ENCODE measurements at regions not wholly inside any gene's neighbourhood (a gene's known extent, or its start where the extent isn't known, plus 50 kb on each side); places are given as distances from the start of the nearest gene placed in this dataset.
"Not testable (repeated sequence)": the region's sequence is repeated elsewhere in the genome, so short reads cannot be mapped to it uniquely, and the experiment has no call there.

GRCh38 chr5:1652873-1653697, 129.3 kb upstream of the LPCAT1 start:
- Mint-ChIP-seq H3K27ac (peak overlapping the region; percentile 47), H3K4me1 (peaks cover 20 to 41% of the 10 kb centered on the region in 2 donors), H3K36me3 (no peaks in the 10 kb centered on the region), H3K27me3 (peaks cover 43 to 58% of the 10 kb centered on the region in 2 donors), H3K4me3 (peak overlapping the region; percentile 73), H3K9me3 (no peaks in the 10 kb centered on the region)
- ATAC-seq (replicated peaks) (peak; percentile 58 to 71), DNase-seq (peak; percentile 46)

- Mint-ChIP-seq H3K9me3 (no peaks in the 10 kb centered on the region), H3K36me3 (no peaks in the 10 kb centered on the region), H3K4me1 (peaks cover 20 to 41% of the 10 kb centered on the region in 2 donors), H3K27me3 (peaks cover 41 to 52% of the 10 kb centered on the region in 2 donors), H3K27ac (no peak overlapping the region), H3K4me3 (peak overlapping the region; percentile 62 to 73)
- DNase-seq (no peak), ATAC-seq (replicated peaks) (no peak)
These were observed 128.5 kb upstream of the LPCAT1 start for GRCh38 chr5:1651971-1652872.

- DNase-seq (no peak), ATAC-seq (replicated peaks) (no peak)
- Mint-ChIP-seq H3K9me3 (no peaks in the 10 kb centered on the region), H3K36me3 (no peaks in the 10 kb centered on the region), H3K27ac (no peak overlapping the region), H3K4me3 (no peak overlapping the region), H3K27me3 (peaks cover 43 to 49% of the 10 kb centered on the region in 2 donors), H3K4me1 (peaks cover 20 to 41% of the 10 kb centered on the region in 2 donors)
These were observed 127.5 kb upstream of the LPCAT1 start for GRCh38 chr5:1651250-1651649.

GRCh38 chr5:1649554-1649953, 125.8 kb upstream of the LPCAT1 start:
- H3K27me3 Mint-ChIP-seq, result peaks cover 50 to 58% of the 10 kb centered on the region in 2 donors

GRCh38 chr5:1648806-1649205, 125.0 kb upstream of the LPCAT1 start:
- Mint-ChIP-seq H3K27me3 (peaks cover 48 to 59% of the 10 kb centered on the region in 2 donors), H3K27ac (no peak overlapping the region), H3K4me1 (peaks cover 17 to 34% of the 10 kb centered on the region in 2 donors), H3K36me3 (no peaks in the 10 kb centered on the region), H3K4me3 (no peak overlapping the region), H3K9me3 (no peaks in the 10 kb centered on the region)
- DNase-seq (no peak), ATAC-seq (replicated peaks) (no peak)

More at GRCh38 chr5:1649554-1649953, 125.8 kb upstream of the LPCAT1 start:
- peaks cover 19 to 41% of the 10 kb centered on the region in 2 donors for H3K4me1 Mint-ChIP-seq
- no peaks in the 10 kb centered on the region for H3K36me3 Mint-ChIP-seq
- H3K27ac Mint-ChIP-seq, result no peak overlapping the region
- no peak overlapping the region for H3K4me3 Mint-ChIP-seq
- no peaks in the 10 kb centered on the region for H3K9me3 Mint-ChIP-seq
- ATAC-seq (replicated peaks), result no peak
- no peak for DNase-seq

GRCh38 chr5:1647580-1647979, 123.8 kb upstream of the LPCAT1 start:
- ATAC-seq (replicated peaks) (no peak), DNase-seq (no peak)
- Mint-ChIP-seq H3K27me3 (peaks cover 39 to 57% of the 10 kb centered on the region in 2 donors), H3K4me1 (peaks cover 6 to 24% of the 10 kb centered on the region in 2 donors), H3K27ac (no peak overlapping the region), H3K36me3 (no peaks in the 10 kb centered on the region), H3K4me3 (no peak overlapping the region), H3K9me3 (no peaks in the 10 kb centered on the region)

- H3K27me3 Mint-ChIP-seq, result peaks cover 24 to 44% of the 10 kb centered on the region in 2 donors
- no peak overlapping the region for H3K27ac Mint-ChIP-seq
- DNase-seq (peak; percentile 63), ATAC-seq (replicated peaks) (peak; percentile 88)
- no peaks in the 10 kb centered on the region for H3K9me3 Mint-ChIP-seq
- no peaks in the 10 kb centered on the region for H3K36me3 Mint-ChIP-seq
- peaks cover 6 to 26% of the 10 kb centered on the region in 2 donors for H3K4me1 Mint-ChIP-seq
- H3K4me3 Mint-ChIP-seq, result peak overlapping the region; percentile 29 to 44
These were observed 121.2 kb upstream of the LPCAT1 start for GRCh38 chr5:1644810-1645571.

- not testable (repeated sequence) for H3K36me3 Mint-ChIP-seq; H3K27ac Mint-ChIP-seq; H3K4me3 Mint-ChIP-seq; DNase-seq; ATAC-seq (replicated peaks); H3K9me3 Mint-ChIP-seq
- H3K4me1 Mint-ChIP-seq, result peaks cover 6 to 21% of the 10 kb centered on the region in 2 donors
- H3K27me3 Mint-ChIP-seq, result peaks cover 20 to 38% of the 10 kb centered on the region in 2 donors
These were observed 120.6 kb upstream of the LPCAT1 start for GRCh38 chr5:1644393-1644809.

- Mint-ChIP-seq H3K27me3 (peaks cover 17 to 32% of the 10 kb centered on the region in 2 donors), H3K4me3 (no peak overlapping the region), H3K9me3 (no peaks in the 10 kb centered on the region), H3K36me3 (no peaks in the 10 kb centered on the region), H3K4me1 (peaks cover 3 to 17% of the 10 kb centered on the region in 2 donors), H3K27ac (no peak overlapping the region)
- DNase-seq (no peak), ATAC-seq (replicated peaks) (no peak)
These were observed 120.1 kb upstream of the LPCAT1 start for GRCh38 chr5:1643651-1644392.

GRCh38 chr5:1642621-1643061, 118.9 kb upstream of the LPCAT1 start:
- no peak overlapping the region for H3K4me3 Mint-ChIP-seq
- DNase-seq, result no peak
- H3K9me3 Mint-ChIP-seq, result no peaks in the 10 kb centered on the region
- H3K36me3 Mint-ChIP-seq, result no peaks in the 10 kb centered on the region
- H3K4me1 Mint-ChIP-seq, result peaks cover 3 to 17% of the 10 kb centered on the region in 2 donors
- H3K27ac Mint-ChIP-seq, result no peak overlapping the region
- peaks cover 17 to 31% of the 10 kb centered on the region in 2 donors for H3K27me3 Mint-ChIP-seq
- no peak for ATAC-seq (replicated peaks)

- DNase-seq (no peak), ATAC-seq (replicated peaks) (no peak)
- Mint-ChIP-seq H3K9me3 (no peaks in the 10 kb centered on the region), H3K4me1 (peaks cover 3 to 17% of the 10 kb centered on the region in 2 donors), H3K4me3 (no peak overlapping the region), H3K36me3 (no peaks in the 10 kb centered on the region), H3K27ac (no peak overlapping the region), H3K27me3 (peaks cover 17 to 31% of the 10 kb centered on the region in 2 donors)
These were observed 118.5 kb upstream of the LPCAT1 start for GRCh38 chr5:1642221-1642620.

GRCh38 chr5:1641560-1642166, 117.9 kb upstream of the LPCAT1 start:
- Mint-ChIP-seq H3K36me3 (no peaks in the 10 kb centered on the region), H3K9me3 (no peaks in the 10 kb centered on the region), H3K27ac (no peak overlapping the region), H3K4me1 (peaks cover 3 to 17% of the 10 kb centered on the region in 2 donors), H3K27me3 (peaks cover 16 to 32% of the 10 kb centered on the region in 2 donors), H3K4me3 (no peak overlapping the region)
- ATAC-seq (replicated peaks) (peak; percentile 88 to 89), DNase-seq (peak; percentile 74)

GRCh38 chr5:1641041-1641440, 117.3 kb upstream of the LPCAT1 start:
- ATAC-seq (replicated peaks), result no peak
- Mint-ChIP-seq H3K4me1 (peaks cover 7 to 24% of the 10 kb centered on the region in 2 donors), H3K27ac (no peak overlapping the region), H3K36me3 (no peaks in the 10 kb centered on the region), H3K4me3 (no peak overlapping the region), H3K27me3 (peaks cover 13 to 38% of the 10 kb centered on the region in 2 donors), H3K9me3 (no peaks in the 10 kb centered on the region)
- DNase-seq, result no peak
